Fibroblast of villous mesenchyme (primary cell): ENCODE measurements at regions not wholly inside any gene's neighbourhood (a gene's known extent, or its start where the extent isn't known, plus 50 kb on each side); places are given as distances from the start of the nearest gene placed in this dataset.

Experiments used
- DNase-seq: peaks from one replicate; pipeline ENCODE4 v3.0.0-alpha.2; 2010; ENCODE audit warnings: low read depth
- H3K4me3 ChIP-seq: 2 replicates; pipeline ENCODE4 v1.5.1; 2011; ENCODE audit warnings: low read depth, mild to moderate bottlenecking, low read length
- CTCF ChIP-seq: IDR thresholded peaks from 2 replicates; pipeline ENCODE4 v1.5.1; 2012; ENCODE audit warnings: low read depth, mild to moderate bottlenecking, low read length; ENCODE audit not compliant: insufficient read depth

DNA sequence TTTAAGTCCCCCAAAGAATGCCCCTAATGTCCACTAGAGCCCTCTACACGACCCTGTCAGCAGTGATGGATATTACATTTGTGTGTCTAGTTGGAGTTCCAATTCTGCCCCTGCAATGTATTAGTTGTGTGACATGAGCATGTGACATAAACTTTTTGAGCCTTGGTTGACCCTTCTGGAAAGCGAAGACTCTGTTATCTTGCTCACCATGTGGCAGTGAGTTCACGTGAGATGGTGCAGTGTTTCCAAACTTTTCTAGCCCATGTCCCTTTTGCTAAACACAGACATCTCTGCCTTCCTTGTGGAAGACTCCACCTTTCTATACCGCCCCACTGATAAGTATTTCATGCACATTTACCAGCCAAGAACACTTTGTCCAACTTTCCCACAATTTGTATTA lies 87.0 kb upstream of the BOD1 start:
- no peak overlapping the region for H3K4me3 ChIP-seq
- no peak for DNase-seq
- TF ChIP-seq CTCF = no peak

- TF ChIP-seq CTCF = no peak
- DNase-seq = no peak
- no peak overlapping the region for H3K4me3 ChIP-seq
These were observed 88.4 kb upstream of the BOD1 start for GRCh38 chr5:173704615-173705511.

DNA sequence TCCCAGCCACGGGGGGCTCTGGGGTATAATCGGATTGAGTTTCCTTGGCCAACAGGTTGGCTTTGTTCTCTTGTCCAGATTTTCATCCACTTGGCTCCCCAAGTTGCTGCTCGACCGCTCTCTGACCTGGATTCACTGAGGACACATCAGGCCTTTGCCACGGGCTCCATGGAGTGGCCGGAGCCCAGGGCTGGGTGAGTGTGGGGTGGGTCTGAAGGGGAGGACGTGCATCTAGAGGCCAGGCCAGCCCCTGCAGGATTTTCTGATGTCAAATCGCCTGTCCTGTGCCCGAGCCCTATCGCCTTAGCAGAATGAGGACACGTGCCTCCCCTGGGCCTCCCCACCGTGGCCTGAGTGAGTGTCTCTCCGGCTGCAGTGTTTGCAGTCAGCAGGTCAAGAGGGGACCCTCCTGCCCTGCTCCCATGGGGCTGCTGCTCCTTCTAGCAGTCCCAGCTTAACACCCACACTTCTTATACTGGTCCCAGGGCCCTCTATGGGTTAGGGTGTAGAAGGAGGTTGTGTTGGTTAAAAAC lies 89.1 kb upstream of the BOD1 start:
- H3K4me3 ChIP-seq = no peak overlapping the region
- no peak for DNase-seq
- TF ChIP-seq CTCF = no peak

DNA sequence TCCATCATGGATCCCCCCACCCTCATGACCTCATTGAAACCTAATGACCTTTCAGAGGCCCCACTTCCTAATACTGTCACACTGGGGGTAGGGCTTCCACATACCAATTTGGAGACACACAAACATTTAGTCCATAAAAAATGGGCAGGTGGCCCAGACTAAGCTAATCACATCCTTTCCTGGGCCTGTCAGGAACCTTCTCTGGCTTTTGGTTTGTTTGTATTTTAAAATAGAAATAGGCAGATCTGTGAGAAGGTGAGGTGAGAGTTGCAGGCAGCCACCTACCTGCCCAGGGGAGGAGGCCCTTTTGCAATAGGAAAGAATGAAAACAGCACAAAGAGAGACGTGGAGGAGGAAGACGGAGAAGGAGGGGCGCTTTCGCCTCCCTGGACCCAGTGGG lies 90.2 kb upstream of the BOD1 start:
- no peak for DNase-seq
- no peak overlapping the region for H3K4me3 ChIP-seq
- no peak for TF ChIP-seq CTCF

DNA sequence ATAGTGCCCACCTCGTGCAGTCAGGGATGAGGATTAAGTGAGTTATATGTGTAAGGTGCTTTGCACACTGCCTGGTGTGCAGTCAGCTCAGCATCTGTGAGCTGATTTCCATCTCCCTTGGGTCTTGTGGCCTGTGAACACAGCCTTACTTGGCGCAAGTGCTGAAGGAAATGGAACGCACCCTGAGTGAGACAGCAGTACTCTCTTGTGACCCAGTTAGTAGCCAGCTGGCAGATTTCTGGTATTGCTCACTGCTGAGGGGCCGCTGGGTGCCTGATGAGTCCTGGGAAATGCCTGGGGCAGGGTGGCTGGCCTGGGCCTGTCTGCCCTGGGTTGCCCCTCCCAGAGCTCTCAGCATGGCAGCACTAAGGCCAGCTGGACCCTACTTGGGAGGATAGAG lies 90.9 kb upstream of the BOD1 start:
- DNase-seq = peak; percentile 61
- TF ChIP-seq CTCF = no peak
- H3K4me3 ChIP-seq = no peak overlapping the region

DNA sequence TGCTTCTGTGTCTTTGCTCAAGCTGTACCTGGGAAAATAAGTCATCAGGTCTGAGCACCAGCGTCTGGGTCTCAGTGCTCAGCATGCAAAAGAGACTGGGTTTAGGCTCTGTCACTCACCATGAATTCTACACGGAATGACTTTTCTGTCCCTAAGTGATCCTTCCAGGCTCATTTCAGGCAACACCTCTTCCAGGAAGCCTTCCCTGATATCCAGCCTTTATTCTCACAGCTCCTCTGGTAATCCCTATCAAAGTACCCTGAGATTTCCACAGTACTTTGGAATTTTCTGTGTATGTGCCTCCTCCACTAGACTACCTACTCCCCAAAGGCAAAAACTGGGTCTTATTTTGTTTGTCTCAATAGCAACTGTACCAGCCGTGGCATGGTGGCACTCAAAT lies 92.7 kb upstream of the BOD1 start:
- no peak overlapping the region for H3K4me3 ChIP-seq
- TF ChIP-seq CTCF = no peak
- DNase-seq = no peak
